ENCODE measurements at regions not wholly inside any gene's neighbourhood (a gene's known extent, or its start where the extent isn't known, plus 50 kb on each side); places are given as distances from the start of the nearest gene placed in this dataset.

DNA sequence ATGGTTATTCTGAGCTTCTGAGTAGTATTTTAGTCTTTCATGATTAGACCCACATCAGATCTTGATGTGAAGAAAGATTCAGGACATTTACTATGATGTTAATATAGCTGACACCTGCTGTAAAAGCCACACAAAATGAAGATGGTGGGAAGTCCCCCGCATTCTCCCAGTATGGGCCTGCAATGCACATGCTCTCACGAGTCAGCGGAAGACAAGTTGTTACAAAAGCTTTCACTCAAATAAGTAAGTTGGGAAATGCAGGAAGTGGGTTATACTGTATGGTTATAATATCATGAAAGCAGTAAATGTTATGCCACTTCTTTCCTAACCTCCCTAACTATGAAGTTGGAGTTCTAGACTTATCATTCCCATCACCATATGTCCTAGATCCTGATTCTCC, 171.9 kb downstream of the KLF5 start:
- Histone ChIP-seq H3K4me3 (ENCODE audit: low read depth, low read length) (no peak overlapping the region), H3K36me3 (ENCODE audit: control insufficient read depth, insufficient read depth, low read length) (no peaks in the 10 kb centered on the region), H3K27me3 (ENCODE audit: control insufficient read depth, insufficient read depth, low read length) (peaks cover 1% of the 10 kb centered on the region)
- TF ChIP-seq, protein P1, sequence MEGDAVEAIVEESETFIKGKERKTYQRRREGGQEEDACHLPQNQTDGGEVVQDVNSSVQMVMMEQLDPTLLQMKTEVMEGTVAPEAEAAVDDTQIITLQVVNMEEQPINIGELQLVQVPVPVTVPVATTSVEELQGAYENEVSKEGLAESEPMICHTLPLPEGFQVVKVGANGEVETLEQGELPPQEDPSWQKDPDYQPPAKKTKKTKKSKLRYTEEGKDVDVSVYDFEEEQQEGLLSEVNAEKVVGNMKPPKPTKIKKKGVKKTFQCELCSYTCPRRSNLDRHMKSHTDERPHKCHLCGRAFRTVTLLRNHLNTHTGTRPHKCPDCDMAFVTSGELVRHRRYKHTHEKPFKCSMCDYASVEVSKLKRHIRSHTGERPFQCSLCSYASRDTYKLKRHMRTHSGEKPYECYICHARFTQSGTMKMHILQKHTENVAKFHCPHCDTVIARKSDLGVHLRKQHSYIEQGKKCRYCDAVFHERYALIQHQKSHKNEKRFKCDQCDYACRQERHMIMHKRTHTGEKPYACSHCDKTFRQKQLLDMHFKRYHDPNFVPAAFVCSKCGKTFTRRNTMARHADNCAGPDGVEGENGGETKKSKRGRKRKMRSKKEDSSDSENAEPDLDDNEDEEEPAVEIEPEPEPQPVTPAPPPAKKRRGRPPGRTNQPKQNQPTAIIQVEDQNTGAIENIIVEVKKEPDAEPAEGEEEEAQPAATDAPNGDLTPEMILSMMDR (IDR thresholded peaks at IDR 0.05; ENCODE audit: insufficient read depth, low read length, poor library complexity, severe bottlenecking), result no peak
- no peak for DNase-seq (ENCODE audit: low read depth)

DNA sequence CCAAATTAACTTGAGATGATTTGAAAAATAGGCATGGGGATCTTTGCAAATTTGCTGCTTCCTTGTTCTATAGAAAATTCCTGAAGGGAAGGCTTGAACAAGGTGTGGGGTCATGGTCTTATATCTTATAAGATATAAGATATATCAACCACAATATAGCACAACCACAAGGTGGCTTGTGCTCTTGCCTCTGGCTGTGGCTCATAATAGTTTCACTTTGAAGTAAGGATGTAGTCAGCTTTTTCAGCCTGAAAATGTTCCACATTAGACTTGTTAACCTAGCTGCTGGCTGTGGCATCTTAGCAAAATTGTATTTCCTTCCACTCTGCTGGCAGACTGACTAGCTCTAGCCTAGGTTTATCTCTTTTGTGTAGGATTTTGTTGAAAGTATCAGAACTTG, 169.7 kb downstream of the KLF5 start:
- H3K27me3 ChIP-seq (ENCODE audit: control insufficient read depth, insufficient read depth, low read length), result no peaks in the 10 kb centered on the region
- H3K36me3 ChIP-seq (ENCODE audit: control insufficient read depth, insufficient read depth, low read length), result no peaks in the 10 kb centered on the region
- TF ChIP-seq, protein P1 (IDR thresholded peaks at IDR 0.05; ENCODE audit: insufficient read depth, low read length, poor library complexity, severe bottlenecking), result no peak
- no peak overlapping the region for H3K4me3 ChIP-seq (ENCODE audit: low read depth, low read length)
- DNase-seq (ENCODE audit: low read depth), result no peak

DNA sequence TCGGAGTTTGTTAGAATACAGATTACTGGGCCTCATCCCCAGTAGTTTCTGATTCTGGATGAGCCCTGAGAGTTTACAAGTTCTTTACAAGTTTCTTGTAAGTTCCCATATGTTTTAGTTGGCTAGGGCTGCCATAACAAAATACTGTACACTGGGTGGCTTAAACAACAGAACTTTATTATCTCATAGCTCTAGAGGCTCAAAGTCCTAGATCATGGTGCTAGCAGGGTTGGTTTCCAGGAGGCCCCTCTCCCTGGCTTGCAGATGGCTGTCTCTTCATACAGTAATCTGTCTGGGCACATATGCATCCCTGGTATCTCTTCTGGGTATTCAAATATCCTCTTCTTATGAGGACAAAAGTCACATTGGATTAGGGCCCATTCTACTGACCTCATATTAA, 167.2 kb downstream of the KLF5 start:
- DNase-seq (ENCODE audit: low read depth), result no peak
- Histone ChIP-seq H3K4me3 (ENCODE audit: low read depth, low read length) (no peak overlapping the region), H3K27me3 (ENCODE audit: control insufficient read depth, insufficient read depth, low read length) (no peaks in the 10 kb centered on the region), H3K36me3 (ENCODE audit: control insufficient read depth, insufficient read depth, low read length) (no peaks in the 10 kb centered on the region)
- TF ChIP-seq, protein P1 (IDR thresholded peaks at IDR 0.05; ENCODE audit: insufficient read depth, low read length, poor library complexity, severe bottlenecking), result no peak

DNA sequence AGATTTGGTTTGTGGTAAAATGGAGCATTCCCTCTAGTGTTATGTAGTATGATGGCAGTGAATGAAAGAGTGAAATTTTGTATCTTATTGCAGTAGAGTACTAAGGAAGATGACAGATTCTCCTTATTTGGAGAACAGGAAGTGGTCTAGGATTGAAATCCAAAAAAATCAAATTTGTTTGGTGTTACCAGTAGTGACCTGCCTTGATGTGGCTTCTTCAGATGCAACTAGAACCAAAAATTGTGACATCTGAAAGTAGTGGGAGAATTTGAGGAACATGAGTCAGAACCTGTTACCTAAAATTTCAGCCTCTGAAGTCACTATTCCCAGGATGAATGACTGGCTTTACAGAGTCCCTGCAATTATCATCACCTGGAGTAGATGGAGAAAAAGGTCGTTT, 165.9 kb downstream of the KLF5 start:
- Histone ChIP-seq H3K36me3 (ENCODE audit: control insufficient read depth, insufficient read depth, low read length) (no peaks in the 10 kb centered on the region), H3K4me3 (ENCODE audit: low read depth, low read length) (no peak overlapping the region), H3K27me3 (ENCODE audit: control insufficient read depth, insufficient read depth, low read length) (no peaks in the 10 kb centered on the region)
- TF ChIP-seq, protein P1 (IDR thresholded peaks at IDR 0.05; ENCODE audit: insufficient read depth, low read length, poor library complexity, severe bottlenecking), result no peak
- no peak for DNase-seq (ENCODE audit: low read depth)

DNA sequence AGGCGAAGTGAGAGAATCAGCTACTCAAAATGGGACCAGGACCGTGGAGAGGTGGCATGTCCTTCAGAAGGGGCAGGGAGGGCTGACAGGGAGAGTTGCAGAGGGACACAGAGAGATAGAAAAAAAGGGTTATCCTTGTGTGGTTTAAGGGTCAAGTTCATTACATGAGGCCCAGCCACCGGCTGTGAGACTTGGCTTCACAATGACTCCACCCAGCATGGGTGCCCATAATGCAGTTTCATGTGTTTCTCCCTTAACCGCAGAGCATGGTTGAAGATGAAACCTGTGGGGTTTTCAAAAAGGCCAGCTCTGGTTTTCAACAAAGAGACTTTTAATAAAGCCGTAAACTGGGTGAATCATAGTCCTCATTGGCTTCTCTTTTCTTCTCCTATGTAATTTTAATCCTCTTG, 164.6 kb downstream of the KLF5 start:
- DNase-seq (ENCODE audit: low read depth), result no peak
- Histone ChIP-seq H3K27me3 (ENCODE audit: control insufficient read depth, insufficient read depth, low read length) (no peaks in the 10 kb centered on the region), H3K4me3 (ENCODE audit: low read depth, low read length) (no peak overlapping the region), H3K36me3 (ENCODE audit: control insufficient read depth, insufficient read depth, low read length) (no peaks in the 10 kb centered on the region)
- TF ChIP-seq, protein P1 (IDR thresholded peaks at IDR 0.05; ENCODE audit: insufficient read depth, low read length, poor library complexity, severe bottlenecking), result no peak

DNA sequence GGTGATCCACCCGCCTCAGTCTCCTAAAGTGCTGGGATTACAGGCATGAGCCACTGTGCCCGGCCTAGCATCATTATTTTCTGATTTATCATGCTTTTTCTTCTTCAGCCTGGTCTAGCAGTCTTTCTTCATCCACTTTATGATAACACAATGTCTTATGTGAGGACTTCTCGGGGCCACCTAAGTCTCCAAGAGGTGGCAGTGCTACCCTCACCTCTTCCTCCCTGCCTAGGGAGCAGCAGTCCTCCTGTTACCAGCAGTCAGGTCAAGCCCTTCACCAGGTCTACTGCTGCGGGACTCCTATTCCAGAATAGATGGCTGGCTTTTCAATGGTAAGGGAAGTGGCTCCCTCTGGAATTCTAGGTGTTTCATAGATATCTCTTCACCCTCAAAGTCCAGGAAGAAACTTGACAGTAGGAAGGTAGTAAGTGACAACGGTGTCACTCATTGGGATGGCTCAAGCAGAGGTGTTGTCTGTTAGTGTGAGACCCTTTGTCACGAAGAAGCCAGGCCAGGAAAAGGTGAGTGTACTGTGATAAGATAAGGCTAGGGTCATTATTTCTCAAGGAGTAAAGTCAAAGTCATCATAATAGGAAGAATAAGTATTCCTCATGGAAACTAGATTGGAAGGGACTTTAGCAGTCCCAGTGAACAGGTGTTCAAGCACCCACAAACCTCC, 164.0 kb downstream of the KLF5 start:
- DNase-seq (ENCODE audit: low read depth), result no peak
- TF ChIP-seq, protein P1 (IDR thresholded peaks at IDR 0.05; ENCODE audit: insufficient read depth, low read length, poor library complexity, severe bottlenecking), result no peak
- Histone ChIP-seq H3K27me3 (ENCODE audit: control insufficient read depth, insufficient read depth, low read length) (no peaks in the 10 kb centered on the region), H3K4me3 (ENCODE audit: low read depth, low read length) (no peak overlapping the region), H3K36me3 (ENCODE audit: control insufficient read depth, insufficient read depth, low read length) (no peaks in the 10 kb centered on the region)

Data from kidney epithelial cell (primary cell).